ENCODE measurements at regions not wholly inside any gene's neighbourhood (a gene's known extent, or its start where the extent isn't known, plus 50 kb on each side); places are given as distances from the start of the nearest gene placed in this dataset.
"Not testable (repeated sequence)": the region's sequence is repeated elsewhere in the genome, so short reads cannot be mapped to it uniquely, and the experiment has no call there.

DNA sequence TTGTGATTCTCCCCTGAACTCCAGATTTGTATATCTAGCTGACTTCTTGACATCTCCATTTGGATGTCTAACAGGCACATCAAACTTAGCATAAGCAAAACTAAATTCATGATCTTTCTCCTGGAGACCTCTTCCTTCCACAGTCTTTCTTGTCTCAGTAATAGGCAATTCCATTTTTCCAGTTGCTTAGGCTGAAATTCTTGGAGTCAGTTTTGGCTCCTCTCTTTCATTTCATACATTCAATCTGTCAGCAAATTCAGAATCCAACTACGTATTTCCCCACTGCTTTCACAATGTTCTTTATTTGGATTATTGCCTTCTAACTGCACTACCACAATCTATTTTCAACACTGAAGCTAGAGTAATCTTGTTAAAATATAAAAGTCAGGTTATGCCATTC, 219.9 kb upstream of the GLRA2 start:
- no CpG with 5 or more reads among the region's 1 CpG for WGBS (ENCODE audit: insufficient coverage)
- no peak overlapping the region for H3K9ac ChIP-seq (ENCODE audit: low read length)
- Mint-ChIP-seq H3K27ac (no peak overlapping the region), H3K4me1 (no peaks in the 10 kb centered on the region), H3K4me3 (no peak overlapping the region), H3K27me3 (no peaks in the 10 kb centered on the region), H3K9me3 (ENCODE audit: insufficient read depth) (no peaks in the 10 kb centered on the region)
- no peaks in the 10 kb centered on the region for H4K20me1 ChIP-seq (ENCODE audit: control insufficient read depth, insufficient read depth, low read length, poor library complexity, severe bottlenecking)
- no peaks in the 10 kb centered on the region for H3K4me1 ChIP-seq (ENCODE audit: control insufficient read depth in 2 of 2, insufficient read depth in 2 of 2, low read length in 2 of 2)
- no peak for ATAC-seq (ENCODE audit: low read depth)
- no peaks in the 10 kb centered on the region for H3K36me3 ChIP-seq (replicated peaks in 1 of 2; ENCODE audit: control extremely low read depth in 1 of 2, control insufficient read depth in 1 of 2, extremely low read depth in 1 of 2, insufficient read depth in 2 of 2, low read length in 1 of 2)
- no peak overlapping the region for H3K4me2 ChIP-seq (replicated peaks; ENCODE audit: low read depth, low read length, poor library complexity, severe bottlenecking)
- no peaks in the 10 kb centered on the region for H3K79me2 ChIP-seq (ENCODE audit: control insufficient read depth, insufficient read depth, low read length)
- H3K9me3 ChIP-seq (ENCODE audit: control extremely low read depth in 1 of 3, control insufficient read depth in 2 of 3, insufficient read depth in 1 of 3, low read length in 2 of 3): no peaks in the 10 kb centered on the region
- CTCF ChIA-PET: no interaction called here
- no peak overlapping the region for H3K27ac ChIP-seq (ENCODE audit: low read length in 2 of 2)
- no peak for DNase-seq
- POLR2A ChIA-PET: no interaction called here
- no peak overlapping the region for H2AFZ ChIP-seq (ENCODE audit: insufficient read depth, low read depth, low read length, poor library complexity, severe bottlenecking)
- no peak overlapping the region for H3K4me3 ChIP-seq (ENCODE audit: control extremely low read depth in 1 of 5, extremely low read depth in 1 of 5, insufficient read depth in 1 of 5, low read depth in 2 of 5, low read length in 4 of 5)
- H3K27me3 ChIP-seq (replicated peaks in 1 of 4; ENCODE audit: control extremely low read depth in 1 of 4, control insufficient read depth in 3 of 4, insufficient read depth in 4 of 4, low read length in 3 of 4): no peaks in the 10 kb centered on the region
- TF ChIP-seq EZH2 (IDR thresholded peaks at IDR 0.05; ENCODE audit: borderline replicate concordance, insufficient read depth, low read depth, low read length, poor library complexity, severe bottlenecking): no peak
- TF ChIP-seq, protein P1, sequence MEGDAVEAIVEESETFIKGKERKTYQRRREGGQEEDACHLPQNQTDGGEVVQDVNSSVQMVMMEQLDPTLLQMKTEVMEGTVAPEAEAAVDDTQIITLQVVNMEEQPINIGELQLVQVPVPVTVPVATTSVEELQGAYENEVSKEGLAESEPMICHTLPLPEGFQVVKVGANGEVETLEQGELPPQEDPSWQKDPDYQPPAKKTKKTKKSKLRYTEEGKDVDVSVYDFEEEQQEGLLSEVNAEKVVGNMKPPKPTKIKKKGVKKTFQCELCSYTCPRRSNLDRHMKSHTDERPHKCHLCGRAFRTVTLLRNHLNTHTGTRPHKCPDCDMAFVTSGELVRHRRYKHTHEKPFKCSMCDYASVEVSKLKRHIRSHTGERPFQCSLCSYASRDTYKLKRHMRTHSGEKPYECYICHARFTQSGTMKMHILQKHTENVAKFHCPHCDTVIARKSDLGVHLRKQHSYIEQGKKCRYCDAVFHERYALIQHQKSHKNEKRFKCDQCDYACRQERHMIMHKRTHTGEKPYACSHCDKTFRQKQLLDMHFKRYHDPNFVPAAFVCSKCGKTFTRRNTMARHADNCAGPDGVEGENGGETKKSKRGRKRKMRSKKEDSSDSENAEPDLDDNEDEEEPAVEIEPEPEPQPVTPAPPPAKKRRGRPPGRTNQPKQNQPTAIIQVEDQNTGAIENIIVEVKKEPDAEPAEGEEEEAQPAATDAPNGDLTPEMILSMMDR (IDR thresholded peaks at IDR 0.05): no peak
- intact Hi-C loops (cut with micrococcal nuclease): no loop called here

DNA sequence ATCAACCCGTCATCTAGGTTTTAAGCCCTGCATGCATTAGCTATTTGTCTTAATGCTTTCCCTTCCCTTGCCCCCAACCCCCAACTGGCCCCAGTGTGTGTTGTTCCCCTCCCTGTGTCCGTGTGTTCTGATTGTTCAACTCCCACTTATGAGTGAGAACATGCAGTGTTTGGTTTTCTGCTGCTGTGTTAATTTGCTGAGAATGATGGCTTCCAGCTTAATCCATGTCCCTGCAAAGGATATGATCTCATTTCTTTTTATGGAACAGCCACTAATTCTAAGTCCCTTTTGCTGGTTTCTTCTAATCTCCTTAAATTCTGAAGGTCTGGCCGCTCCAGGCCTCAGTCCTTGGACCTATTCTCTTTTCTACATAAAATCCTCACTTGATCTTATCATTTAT, 220.4 kb upstream of the GLRA2 start:
- H3K36me3 ChIP-seq (replicated peaks in 1 of 2; ENCODE audit: control extremely low read depth in 1 of 2, control insufficient read depth in 1 of 2, extremely low read depth in 1 of 2, insufficient read depth in 2 of 2, low read length in 1 of 2); H3K4me2 ChIP-seq (replicated peaks; ENCODE audit: low read depth, low read length, poor library complexity, severe bottlenecking); DNase-seq; CTCF ChIA-PET; H3K27me3 ChIP-seq (replicated peaks in 1 of 4; ENCODE audit: control extremely low read depth in 1 of 4, control insufficient read depth in 3 of 4, insufficient read depth in 4 of 4, low read length in 3 of 4); H3K27ac ChIP-seq (ENCODE audit: low read length in 2 of 2); H2AFZ ChIP-seq (ENCODE audit: insufficient read depth, low read depth, low read length, poor library complexity, severe bottlenecking); H3K9me3 Mint-ChIP-seq (ENCODE audit: insufficient read depth); H3K4me3 ChIP-seq (ENCODE audit: control extremely low read depth in 1 of 5, extremely low read depth in 1 of 5, insufficient read depth in 1 of 5, low read depth in 2 of 5, low read length in 4 of 5); H3K27me3 Mint-ChIP-seq; H3K27ac Mint-ChIP-seq; H3K4me1 Mint-ChIP-seq; intact Hi-C loops (cut with micrococcal nuclease); H3K4me1 ChIP-seq (ENCODE audit: control insufficient read depth in 2 of 2, insufficient read depth in 2 of 2, low read length in 2 of 2); POLR2A ChIA-PET; H3K9ac ChIP-seq (ENCODE audit: low read length); H3K4me3 Mint-ChIP-seq; ATAC-seq (ENCODE audit: low read depth); H3K79me2 ChIP-seq (ENCODE audit: control insufficient read depth, insufficient read depth, low read length); H3K9me3 ChIP-seq (ENCODE audit: control extremely low read depth in 1 of 3, control insufficient read depth in 2 of 3, insufficient read depth in 1 of 3, low read length in 2 of 3); H4K20me1 ChIP-seq (ENCODE audit: control insufficient read depth, insufficient read depth, low read length, poor library complexity, severe bottlenecking): not testable (repeated sequence)
- WGBS (ENCODE audit: insufficient coverage): 83% methylated on average over 1 of the region's 3 CpGs

Data from B cell (primary cell).